Colon (tissue), 2 donors: ENCODE measurements at regions not wholly inside any gene's neighbourhood (a gene's known extent, or its start where the extent isn't known, plus 50 kb on each side); places are given as distances from the start of the nearest gene placed in this dataset.

Experiments
- FAIRE-seq: peaks from 2 replicates; lab custom pipeline; 2012; peaks lifted over from hg19 to GRCh38; lab: Jason Lieb, UNC
- donor health status: control.
- donor health status: control.

- no peak for FAIRE-seq
Observed at GRCh38 chr12:114735680-114736374, 51.9 kb upstream of the TBX3 start.

DNA sequence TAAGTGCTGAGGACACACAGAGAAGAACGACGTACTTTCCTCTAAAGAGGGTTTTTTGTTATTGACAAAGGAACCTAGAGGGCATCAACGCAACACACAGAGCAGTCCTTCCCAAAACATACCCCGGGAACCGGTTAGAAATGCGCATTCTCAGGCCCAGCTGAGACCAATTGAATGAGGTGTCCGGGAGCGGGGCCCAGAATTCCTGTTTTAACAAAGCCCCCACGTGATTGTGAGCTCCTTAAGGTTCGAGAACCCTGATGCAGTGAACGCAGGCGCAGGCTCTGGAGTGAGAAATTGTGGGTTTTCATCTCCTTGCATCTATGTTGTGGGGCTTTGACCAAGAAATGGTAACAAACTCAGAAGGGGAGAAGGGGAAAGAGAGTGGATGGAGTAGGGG, 51.0 kb upstream of the TBX3 start:
- FAIRE-seq: no peak

- no peak for FAIRE-seq
Observed at GRCh38 chr12:114733919-114734318, 49.9 kb upstream of the TBX3 start.
